Neutrophil (primary cell): ENCODE measurements at regions not wholly inside any gene's neighbourhood (a gene's known extent, or its start where the extent isn't known, plus 50 kb on each side); places are given as distances from the start of the nearest gene placed in this dataset.

Experiments
- H3K27ac ChIP-seq: fragments of 200-600 bp; sonication (generic); 2 replicates; pipeline ENCODE4 v1.5.1; 2016; ENCODE audit warnings: mild to moderate bottlenecking, moderate library complexity
- H3K27me3 ChIP-seq: fragments of 200-600 bp; sonication (generic); 2 replicates; pipeline ENCODE4 v1.6.0; 2016; ENCODE audit warnings: mild to moderate bottlenecking
- H3K36me3 ChIP-seq: fragments of 200-600 bp; sonication (generic); 2 replicates; pipeline ENCODE4 v1.5.1; 2017
- H3K4me1 ChIP-seq, 2 experiments: fragments of 200-600 bp in 1 of 2; sonication (generic) in 1 of 2; 1 replicate in 1 of 2; 2 replicates in 1 of 2; pipeline versions ENCODE4 v1.5.1 to v1.6.1; 2013 to 2016; ENCODE audit warnings: low read depth in 1 of 2, low read length in 1 of 2, mild to moderate bottlenecking in 1 of 2, moderate library complexity in 1 of 2; ENCODE audit not compliant: control insufficient read depth in 1 of 2, insufficient read depth in 1 of 2
- H3K4me3 ChIP-seq, 2 experiments: fragments of 200-600 bp in 1 of 2; sonication (generic) in 1 of 2; 1 replicate in 1 of 2; 2 replicates in 1 of 2; pipeline ENCODE4 v1.5.1; 2013 to 2016; ENCODE audit warnings: low read depth in 1 of 2, low read length in 1 of 2, mild to moderate bottlenecking in 1 of 2, moderate library complexity in 1 of 2
- H3K9me3 ChIP-seq: fragments of 200-600 bp; sonication (generic); 2 replicates; pipeline ENCODE4 v1.5.1; 2016
- CTCF ChIP-seq: fragments of 200-600 bp; sonication (generic); IDR thresholded peaks from 2 replicates; pipeline ENCODE4 v1.5.1; 2016; ENCODE audit warnings: antibody characterized with exemption

GRCh38 chr1:220971221-220971620 lies 92.0 kb downstream of the HLX start:
- Histone ChIP-seq H3K4me1 (peaks cover 1 to 3% of the 10 kb centered on the region in 2 experiments), H3K27me3 (no peaks in the 10 kb centered on the region), H3K36me3 (no peaks in the 10 kb centered on the region), H3K4me3 (no peak overlapping the region), H3K27ac (no peak overlapping the region), H3K9me3 (no peaks in the 10 kb centered on the region)
- no peak for TF ChIP-seq CTCF

GRCh38 chr1:220974431-220974830 lies 95.2 kb downstream of the HLX start:
- Histone ChIP-seq H3K27ac (no peak overlapping the region), H3K9me3 (no peaks in the 10 kb centered on the region), H3K4me1 (peaks cover 4 to 5% of the 10 kb centered on the region in 2 experiments), H3K36me3 (no peaks in the 10 kb centered on the region), H3K27me3 (no peaks in the 10 kb centered on the region), H3K4me3 (no peak overlapping the region)
- TF ChIP-seq CTCF: no peak

- Histone ChIP-seq H3K27me3 (no peaks in the 10 kb centered on the region), H3K36me3 (no peaks in the 10 kb centered on the region)
These were observed 97.1 kb downstream of the HLX start for GRCh38 chr1:220976390-220976789.

GRCh38 chr1:220979371-220979770 lies 100.1 kb downstream of the HLX start:
- H3K4me3 ChIP-seq: no peak overlapping the region
- no peaks in the 10 kb centered on the region for H3K9me3 ChIP-seq
- H3K4me1 ChIP-seq: peaks cover 4 to 5% of the 10 kb centered on the region in 2 experiments
- no peaks in the 10 kb centered on the region for H3K36me3 ChIP-seq
- no peak overlapping the region for H3K27ac ChIP-seq
- no peak for TF ChIP-seq CTCF
- no peaks in the 10 kb centered on the region for H3K27me3 ChIP-seq

More at GRCh38 chr1:220976390-220976789, 97.1 kb downstream of the HLX start:
- Histone ChIP-seq H3K4me3 (no peak overlapping the region), H3K4me1 (peaks cover 4 to 5% of the 10 kb centered on the region in 2 experiments), H3K9me3 (no peaks in the 10 kb centered on the region), H3K27ac (no peak overlapping the region)
- no peak for TF ChIP-seq CTCF

GRCh38 chr1:220982686-220983085 lies 103.4 kb downstream of the HLX start:
- Histone ChIP-seq H3K27me3 (no peaks in the 10 kb centered on the region), H3K27ac (no peak overlapping the region), H3K9me3 (no peaks in the 10 kb centered on the region), H3K4me1 (no peaks in the 10 kb centered on the region), H3K36me3 (no peaks in the 10 kb centered on the region), H3K4me3 (no peak overlapping the region)
- no peak for TF ChIP-seq CTCF
